Fibroblast of skin of left biceps (primary cell): ENCODE measurements at regions not wholly inside any gene's neighbourhood (a gene's known extent, or its start where the extent isn't known, plus 50 kb on each side); places are given as distances from the start of the nearest gene placed in this dataset.

Experiments
- DNase-seq, 2 experiments: peaks; one replicate each; pipeline ENCODE4 v3.0.0-alpha.2; 2013; ENCODE audit warnings: low read depth in 2 of 2

DNA sequence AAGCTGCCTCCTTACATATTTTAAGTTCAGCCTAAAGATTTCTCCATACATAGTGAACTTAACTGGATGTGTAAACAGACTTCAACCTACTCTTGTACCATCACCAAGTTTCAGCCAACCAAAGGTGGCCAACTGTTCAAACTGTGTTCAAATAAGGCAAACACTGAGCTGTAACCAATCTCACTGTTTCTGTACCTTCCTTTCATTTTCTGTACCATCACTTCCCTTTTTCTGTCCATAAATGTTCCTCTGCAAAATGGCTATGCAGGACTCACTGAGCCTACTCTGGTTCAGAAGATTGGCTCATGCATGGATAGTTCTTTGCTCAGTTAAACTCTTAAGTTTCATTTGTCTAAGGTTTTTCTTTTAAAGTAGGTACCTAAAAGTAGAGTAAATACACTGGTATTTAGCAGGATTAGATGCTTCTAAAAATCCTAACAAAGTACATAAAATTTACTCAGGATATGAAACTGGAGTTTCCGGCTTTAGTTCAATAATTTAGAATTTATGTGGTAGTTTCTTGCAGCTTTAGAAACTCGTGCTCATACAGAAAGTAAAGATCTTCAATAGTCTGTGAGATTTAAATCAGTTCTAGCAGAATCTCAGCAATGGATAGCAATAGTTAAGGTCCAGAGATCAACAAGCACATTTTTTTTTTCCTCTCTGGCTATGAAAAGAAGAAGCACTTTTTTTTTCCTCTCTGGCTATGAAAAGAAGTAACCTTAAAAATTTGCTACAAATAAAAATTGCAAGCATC lies 282.0 kb upstream of the PPFIA2 start:
- DNase-seq, result no peak

DNA sequence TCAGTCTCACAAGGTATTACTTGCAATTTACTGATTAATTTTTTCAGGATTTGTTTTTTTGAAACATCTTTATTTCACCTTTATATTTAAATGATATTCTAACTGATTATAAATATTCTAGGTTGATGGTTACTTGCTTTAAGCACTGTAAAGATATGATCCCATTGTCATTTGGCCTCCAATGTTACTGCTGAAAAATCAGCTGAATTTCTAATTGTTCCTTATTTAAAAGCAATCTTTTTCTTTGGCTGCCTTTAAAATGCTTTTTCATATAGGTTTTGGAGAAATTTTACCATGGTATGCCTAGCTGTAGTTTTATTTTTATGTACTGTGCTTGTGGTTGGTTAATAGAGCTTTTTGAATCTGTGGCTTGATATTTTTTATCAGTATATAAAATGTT lies 275.6 kb upstream of the PPFIA2 start:
- no peak for DNase-seq

DNA sequence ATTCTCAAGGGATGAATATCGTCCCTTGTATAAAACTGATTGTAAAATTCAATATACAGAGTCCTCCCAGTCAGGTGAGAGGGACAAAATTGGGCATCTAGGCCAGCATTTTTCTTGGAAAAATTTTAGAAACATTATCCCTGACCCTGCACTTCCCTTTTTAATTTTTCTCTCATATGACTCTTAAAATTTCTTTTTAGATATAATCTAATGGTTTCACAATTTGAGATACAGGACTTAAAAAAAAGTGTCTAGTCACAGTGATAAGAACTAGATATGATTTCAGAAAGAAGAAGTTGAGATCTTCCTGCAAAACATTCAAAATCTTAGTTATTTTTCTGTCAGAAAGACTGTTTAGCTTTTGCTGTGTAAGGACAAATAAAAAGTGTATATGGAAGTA lies 270.8 kb upstream of the PPFIA2 start:
- no peak for DNase-seq

DNA sequence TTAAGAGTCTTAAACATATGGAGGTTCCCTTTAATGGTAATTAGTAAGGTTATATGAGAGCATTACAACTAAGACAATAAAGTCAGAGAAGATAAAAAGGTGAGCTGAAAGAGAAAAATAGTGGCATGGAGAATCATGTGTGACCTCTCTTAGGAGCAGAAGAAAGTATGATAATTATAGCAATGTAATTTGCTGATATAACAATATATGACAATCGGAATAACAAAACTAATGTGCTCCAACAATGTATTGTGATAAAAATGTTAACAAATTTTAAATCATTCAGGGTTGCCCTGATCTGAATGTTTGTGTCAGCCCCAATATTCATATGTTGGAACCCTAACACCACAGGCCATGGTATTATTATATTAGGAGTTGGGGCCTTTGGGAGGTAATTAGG lies 269.6 kb upstream of the PPFIA2 start:
- DNase-seq, result no peak

DNA sequence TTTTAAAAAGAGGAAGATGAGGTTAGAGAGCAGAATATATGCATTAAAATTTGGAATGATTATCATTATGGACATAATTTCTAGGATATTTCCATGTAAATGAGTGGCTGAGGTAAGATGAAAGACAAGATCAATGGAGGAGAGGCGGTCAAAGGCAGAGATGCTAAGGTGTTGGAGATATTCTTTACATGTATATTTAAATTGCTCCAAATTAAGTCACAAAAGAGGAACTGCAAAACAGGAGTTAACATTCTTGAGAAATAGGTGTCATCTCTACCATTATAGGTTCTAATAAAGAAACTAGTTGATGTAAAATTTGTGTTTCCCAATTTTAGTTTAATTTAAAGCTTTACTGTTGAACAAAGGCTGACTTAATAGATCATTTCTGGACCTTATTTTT lies 268.5 kb upstream of the PPFIA2 start:
- DNase-seq, result no peak

DNA sequence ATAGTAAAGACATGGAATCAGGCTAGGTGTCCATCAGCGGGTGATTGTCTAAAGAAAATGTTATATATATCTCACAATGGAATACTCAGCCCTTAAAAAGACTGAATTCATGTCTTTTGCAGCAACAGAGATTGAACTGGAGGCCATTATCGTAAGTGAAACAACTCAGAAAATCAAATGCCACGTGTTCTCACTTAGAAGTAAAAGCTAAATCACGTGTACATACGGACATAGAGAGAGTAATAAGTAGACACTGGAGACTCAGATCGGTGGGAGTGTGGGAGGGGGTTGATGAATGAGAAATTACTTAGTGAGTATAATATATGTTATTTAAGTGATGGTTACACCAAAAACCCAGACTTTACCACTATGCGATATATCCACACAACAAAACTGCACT lies 266.3 kb upstream of the PPFIA2 start:
- no peak for DNase-seq

DNA sequence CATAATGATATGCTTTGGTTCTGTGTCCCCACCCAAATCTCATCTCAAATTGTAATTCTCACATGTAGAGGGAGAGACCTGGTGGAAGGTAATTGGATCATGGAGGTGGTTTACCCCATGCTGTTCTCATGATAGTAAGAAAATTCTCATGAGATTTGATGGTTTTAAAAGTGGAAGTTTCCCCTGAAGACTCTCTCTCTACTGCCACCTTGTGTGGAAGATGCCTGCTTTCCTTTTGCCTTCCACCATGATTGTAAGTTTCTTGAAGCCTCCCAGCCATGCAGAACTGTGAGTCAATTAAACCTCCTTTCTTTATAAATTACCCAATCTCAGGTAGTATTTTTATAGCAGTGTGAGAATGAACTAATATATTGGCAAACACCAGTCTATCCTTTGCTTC lies 260.4 kb upstream of the PPFIA2 start:
- no peak for DNase-seq

DNA sequence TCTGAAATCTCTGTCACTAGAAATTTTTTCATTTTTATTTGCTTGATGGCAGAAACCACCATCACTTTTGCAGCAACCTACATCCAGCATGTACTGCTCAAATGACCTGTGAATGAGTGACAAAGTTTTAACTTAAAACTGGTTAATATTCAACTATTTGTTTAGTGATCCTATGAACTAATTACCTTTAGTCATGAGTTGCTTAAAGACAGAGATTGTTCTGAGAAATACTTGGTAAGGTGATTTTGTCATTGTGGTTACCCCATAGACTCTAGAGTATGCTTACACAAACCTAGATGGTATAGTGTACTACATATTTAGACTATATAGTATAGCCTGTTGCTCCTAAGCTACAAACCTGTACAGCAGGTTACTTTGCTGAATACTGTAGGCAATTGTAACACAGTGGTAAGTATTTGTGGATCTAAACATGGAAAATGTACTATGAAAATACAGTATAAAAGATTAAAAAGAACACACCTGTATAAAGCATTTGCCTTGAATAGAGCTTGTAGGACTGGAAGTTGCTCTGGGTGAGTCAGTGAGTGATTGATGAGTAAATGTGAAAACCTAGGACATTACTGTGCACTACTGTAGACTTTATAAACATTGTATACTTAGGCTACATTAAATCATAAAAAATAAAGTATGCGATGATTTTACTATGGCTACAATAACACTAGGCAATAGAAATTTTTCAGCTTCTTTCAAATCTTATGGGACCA lies 256.6 kb upstream of the PPFIA2 start:
- DNase-seq, result no peak

DNA sequence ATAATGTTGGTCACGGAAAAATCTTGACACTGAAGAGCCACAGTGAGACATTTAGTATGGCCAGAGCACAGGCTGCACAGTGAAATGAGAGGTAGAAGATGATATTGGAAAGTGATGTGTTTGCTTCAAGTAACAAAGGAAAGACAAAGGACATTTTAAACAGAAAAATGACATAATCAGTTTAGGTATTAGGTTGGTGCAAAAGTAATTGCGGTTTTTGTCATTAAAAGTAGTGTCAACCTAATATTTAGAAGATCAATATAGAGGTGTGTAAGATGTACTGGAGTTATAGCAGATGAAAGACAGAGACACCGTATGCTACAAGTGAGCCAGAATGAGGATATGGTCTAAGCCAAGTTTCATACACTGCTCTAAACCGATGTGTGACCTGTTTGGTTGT lies 253.0 kb upstream of the PPFIA2 start:
- no peak for DNase-seq

DNA sequence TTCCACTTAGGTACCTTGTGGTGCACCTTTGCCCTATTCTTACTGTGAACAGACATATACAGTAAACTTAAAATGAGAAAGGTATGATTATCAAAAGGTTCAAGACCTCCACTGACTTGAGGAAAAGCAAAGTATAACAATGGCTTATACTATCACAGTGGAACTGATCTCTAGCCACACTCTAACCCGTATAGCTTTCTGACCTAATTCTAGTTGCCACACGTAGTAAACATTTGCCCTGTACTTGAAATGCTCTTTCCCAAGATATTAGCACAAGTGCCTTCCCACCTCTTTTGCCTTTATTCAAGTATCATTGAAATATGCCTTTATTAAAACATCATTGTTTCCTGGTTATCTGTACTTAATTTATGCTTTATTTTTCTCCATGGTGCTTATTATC lies 250.4 kb upstream of the PPFIA2 start:
- DNase-seq, result no peak

DNA sequence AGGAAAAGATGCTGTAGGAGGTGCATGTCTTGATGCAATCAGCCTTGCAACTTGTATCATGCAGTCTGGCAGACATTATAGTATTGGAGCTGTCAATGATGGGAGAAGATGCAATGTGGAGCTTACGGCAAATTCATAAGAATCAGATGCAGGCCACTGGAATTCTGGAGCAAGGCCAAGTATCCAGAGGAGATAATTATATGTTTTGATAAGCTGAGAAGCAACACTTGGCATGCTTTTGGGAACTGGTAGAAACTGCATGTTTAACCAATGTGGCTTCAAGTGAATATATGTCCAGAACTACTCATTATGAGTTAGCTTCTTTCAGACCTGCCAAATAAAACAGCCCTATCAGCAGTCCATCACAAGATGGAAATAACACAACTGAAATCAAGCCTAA lies 249.1 kb upstream of the PPFIA2 start:
- no peak for DNase-seq

DNA sequence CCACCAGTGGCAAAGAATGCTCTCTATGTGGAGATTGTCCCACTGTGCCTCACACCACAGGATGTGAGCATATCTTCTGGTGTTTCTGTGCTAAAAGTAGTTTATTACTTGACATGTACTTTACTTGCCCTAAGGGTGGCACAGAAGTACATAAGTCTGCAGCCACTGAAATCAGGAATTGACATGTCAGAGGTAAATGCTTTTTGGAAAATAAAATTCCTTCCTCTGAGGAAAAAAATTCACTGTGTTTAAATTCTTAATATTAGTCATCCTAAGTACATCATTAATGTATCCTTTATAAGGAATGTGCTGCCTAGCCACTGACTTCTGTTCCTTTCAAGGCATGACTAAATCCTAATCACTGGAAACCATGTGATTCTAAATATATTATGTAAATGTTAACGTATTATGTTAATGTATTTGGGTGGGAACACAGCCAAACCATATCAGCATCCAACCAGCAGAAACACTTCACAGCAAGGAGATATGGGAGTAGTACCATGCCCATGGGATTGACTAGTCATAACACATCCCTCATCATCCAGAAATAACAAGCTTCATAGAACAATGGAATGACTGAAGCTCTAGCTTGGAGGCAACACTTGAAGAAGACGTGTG lies 239.7 kb upstream of the PPFIA2 start:
- peak; percentile 11 to 15 for DNase-seq

DNA sequence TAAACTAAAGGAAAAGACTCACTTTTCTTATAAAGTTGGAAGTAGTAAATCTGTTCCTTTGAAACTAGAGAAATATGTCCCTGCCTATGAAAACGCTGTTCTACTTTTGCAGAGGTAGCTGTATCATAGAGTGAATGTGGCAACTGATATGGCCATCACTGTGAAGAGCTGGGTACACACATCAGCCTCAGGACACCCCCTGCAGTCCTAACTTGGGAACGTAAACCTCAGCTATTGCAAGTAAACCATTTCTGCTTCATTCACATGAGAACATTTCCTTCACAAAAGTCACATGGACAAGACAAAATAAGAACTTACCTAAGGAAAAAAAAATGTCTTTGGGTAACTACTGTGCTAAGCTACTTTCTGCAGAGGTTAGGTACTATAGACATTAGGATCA lies 233.3 kb upstream of the PPFIA2 start:
- no peak for DNase-seq

DNA sequence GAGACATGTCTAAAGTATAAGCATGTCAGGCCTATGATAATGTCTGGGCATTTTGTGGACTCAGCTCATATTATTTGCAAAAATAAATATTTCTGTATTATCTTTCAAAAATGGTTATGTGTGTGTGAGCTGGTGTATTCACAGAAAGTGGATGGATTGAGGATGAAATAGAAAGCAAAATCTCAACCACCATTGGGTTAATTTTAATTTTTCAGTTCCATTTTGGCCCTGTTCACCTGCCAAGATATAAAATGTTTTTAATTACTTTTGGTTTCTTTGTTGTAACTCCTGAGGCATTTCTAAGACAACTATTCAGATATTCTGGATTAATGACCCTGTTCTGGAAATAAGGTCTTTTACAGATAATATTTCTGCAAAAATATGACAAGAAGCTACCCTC lies 232.7 kb upstream of the PPFIA2 start:
- DNase-seq, result no peak

DNA sequence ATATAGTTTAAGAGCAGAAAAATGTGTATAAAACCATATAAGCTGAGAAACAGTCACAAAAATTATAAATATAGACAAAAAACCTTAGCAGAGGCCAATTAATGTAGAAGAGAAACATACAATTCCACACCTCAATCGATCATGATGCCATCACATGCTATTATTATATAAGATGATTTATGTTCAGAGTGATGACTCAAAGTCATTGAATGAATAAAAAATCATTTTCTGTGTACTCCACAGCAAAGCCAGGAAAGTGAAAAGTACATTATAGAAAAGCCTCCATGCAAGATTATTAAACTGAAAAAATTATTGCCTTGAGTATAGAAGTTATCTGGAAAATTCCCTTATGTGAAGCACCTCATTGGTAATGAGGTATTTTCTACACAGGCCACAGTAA lies 229.2 kb upstream of the PPFIA2 start:
- no peak for DNase-seq

DNA sequence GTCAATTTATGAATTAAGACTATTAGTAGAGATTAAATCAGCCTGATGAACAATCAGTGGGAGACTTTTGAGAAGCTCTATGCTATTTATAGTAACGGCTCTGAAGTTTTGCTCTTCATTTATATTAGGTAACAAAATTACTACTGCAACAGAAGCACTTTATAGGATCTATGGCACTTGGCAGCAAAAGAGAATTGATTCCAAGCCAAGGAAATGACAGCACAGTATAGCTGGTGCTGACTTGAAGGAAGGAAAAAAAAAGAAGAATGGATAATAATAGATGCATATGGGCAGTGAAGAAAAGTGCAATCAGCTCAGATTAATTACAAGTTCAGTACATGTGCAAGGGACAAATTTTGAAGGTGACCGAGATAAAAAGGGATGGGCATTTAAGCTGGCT lies 228.2 kb upstream of the PPFIA2 start:
- DNase-seq, result no peak

DNA sequence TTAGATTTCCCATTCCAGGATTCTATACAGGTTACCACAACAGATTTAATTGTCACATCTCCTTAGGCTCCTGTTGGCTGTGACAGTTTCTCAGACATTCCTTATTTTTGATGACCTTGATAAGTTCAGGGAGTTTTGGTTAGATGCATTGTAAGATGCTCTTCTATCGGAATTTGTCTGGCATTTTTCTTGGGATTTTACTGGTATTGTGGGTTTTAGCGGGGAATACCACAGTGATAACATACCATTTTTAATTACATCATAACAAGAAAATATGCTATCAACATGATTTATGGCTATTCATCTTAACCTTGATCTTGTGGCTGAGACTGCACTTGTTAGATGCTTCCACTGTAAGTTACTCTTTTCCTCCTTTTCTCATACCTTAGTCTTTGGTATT lies 217.5 kb upstream of the PPFIA2 start:
- no peak for DNase-seq

DNA sequence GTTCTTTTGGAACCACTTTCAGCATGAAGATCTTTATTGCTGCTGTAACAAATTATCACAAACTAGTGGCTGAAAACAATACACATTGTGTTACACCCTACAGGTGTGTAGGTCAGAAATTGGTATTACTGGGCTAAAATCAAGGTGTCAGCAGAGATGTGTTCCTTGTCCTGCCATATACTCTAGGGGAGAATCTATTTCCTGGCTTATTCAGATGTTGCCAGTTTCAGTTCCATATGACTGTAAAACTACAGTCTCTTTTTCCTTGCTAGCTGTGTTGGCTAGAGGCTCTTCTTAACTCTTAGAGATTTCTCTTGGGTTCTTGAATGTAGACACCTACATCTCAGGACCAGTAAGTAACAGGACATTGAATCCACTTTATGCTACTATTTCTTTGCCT lies 215.6 kb upstream of the PPFIA2 start:
- DNase-seq, result no peak

DNA sequence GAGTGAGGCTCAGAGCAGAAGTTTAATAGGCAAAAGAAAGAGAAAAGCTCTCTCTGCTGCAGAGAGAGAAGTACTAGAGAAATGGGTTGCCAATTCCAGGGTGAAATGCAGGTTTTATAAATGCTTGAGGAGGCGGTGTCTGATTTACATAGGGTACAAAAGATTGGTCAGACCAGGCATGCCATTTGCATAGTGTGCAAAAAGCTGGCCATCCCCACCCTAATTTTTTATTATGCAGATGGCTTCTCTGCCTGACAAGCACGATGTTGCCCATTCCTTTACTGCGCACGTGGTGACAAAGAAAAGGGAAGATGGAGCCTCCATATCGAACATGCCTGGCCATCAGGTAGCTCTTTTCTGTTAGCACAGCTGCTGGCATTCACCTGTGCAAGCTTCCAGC lies 209.3 kb upstream of the PPFIA2 start:
- no peak for DNase-seq

DNA sequence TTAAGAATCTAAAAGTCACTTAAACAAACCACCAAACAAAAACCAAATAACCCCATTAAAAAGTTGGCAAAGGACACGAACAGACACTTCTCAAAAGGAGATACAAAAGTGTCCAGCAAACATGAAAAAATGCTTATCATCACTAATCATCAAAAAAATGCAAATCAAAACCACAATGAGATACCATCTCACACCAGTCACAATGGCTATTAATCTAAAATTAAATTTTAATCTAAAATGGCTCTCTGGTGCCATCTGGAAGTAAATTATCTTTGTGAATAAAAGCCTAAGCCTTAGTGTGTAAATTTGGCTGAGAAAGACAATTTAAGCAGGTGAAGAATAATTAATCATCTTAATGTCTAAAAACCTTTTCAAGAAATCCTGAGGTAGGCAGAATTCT lies 204.5 kb upstream of the PPFIA2 start:
- DNase-seq, result no peak

DNA sequence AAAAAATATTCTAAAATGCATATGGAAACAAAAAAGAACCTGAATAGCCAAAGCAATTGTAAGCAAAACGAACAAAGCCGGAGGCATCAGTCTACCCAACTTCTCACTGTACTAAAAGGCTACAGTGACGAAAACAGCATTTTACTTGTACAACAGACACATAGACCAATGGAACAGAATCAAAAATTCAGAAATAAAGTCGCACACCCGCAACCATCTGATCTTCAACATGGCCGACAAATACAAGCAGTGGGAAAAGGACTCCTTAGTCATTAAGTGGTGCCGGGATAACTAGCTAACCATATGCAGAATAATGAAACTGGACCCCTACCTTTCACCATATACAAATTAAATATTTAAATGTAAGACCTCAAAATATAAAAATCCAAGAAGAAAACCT lies 203.9 kb upstream of the PPFIA2 start:
- no peak for DNase-seq

DNA sequence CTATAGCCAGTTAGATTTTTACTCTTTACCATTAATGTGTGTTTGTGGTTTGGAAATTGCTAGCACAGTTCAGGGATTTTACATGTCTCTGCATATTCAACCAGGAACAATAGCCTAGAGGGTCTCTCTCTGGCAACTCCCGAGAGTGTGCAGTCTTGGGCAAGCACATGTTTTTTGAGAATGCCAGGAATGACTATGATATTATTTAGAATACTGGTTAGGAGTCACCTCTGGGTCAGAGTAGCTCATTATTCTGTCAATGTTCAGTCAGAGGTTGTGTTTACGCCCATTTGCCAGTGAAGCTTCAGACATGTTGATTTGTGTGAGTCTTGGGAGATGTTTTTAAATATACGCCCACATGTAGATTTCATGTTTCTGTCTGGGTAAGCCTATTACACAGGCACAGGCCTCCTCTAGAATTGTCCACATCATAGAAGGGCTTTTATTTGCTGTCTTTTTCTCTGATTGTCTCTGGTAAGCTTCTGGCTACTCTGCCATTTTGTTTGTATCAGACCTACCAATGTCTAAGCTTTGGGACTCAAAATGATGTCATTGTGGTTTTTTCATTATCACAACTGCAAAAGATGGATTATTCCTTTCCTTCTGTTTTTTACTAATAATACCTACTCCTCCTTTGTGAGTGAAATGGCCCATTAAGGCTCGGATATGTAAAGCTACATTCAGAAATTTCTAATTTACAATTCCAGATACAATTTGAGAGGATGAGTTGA lies 203.1 kb upstream of the PPFIA2 start:
- DNase-seq, result no peak

DNA sequence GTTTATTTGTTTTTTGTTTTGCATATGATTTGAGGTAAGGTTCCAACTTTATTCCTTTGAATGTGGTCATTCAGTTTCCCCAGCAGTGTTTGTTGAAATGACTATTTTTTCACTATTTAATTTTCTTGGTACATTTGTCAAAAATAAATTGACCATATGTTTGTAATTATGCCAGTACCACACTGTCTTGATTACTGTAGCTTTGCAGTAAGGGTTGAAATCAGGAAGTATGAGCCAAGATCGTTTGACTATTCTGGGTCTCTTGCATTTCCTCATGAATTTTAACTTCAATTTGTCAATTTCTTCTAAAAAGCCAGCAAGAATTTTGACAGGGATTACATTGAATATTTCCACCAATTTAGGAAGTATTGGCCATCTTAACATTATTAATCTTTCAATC lies 199.3 kb upstream of the PPFIA2 start:
- DNase-seq, result no peak
